H1 (cell line): ENCODE measurements at regions not wholly inside any gene's neighbourhood (a gene's known extent, or its start where the extent isn't known, plus 50 kb on each side); places are given as distances from the start of the nearest gene placed in this dataset.

Source experiments
- BRCA1 ChIP-seq: IDR thresholded peaks from 2 replicates; pipeline ENCODE4 v1.6.1; 2012; ENCODE audit warnings: low read depth, low read length, improper control_type of control experiment
- CHD2 ChIP-seq: IDR thresholded peaks from 2 replicates; pipeline ENCODE4 v1.6.1; 2012; ENCODE audit warnings: low read length, improper control_type of control experiment
- CREB1 ChIP-seq: IDR thresholded peaks from 2 replicates; pipeline ENCODE4 v1.6.1; 2012; ENCODE audit warnings: inconsistent platforms
- EP300 ChIP-seq, 2 experiments: IDR thresholded peaks; 1 replicate in 1 of 2; 2 replicates in 1 of 2; pipeline ENCODE4 v1.6.1; 2011 to 2012; ENCODE audit warnings: low read depth in 2 of 2, low read length in 2 of 2, mild to moderate bottlenecking in 2 of 2, borderline replicate concordance in 1 of 2, inconsistent platforms in 1 of 2, moderate library complexity in 1 of 2
- EZH2 ChIP-seq: fragments of 200-600 bp; sonication (generic); IDR thresholded peaks from 2 replicates; pipeline ENCODE4 v1.7.1; 2012; ENCODE audit warnings: low read depth, mild to moderate bottlenecking, moderate library complexity, low read length, inconsistent platforms; ENCODE audit not compliant: severe bottlenecking
- FOSL1 ChIP-seq: IDR thresholded peaks from 2 replicates; pipeline ENCODE4 v1.6.1; 2011; ENCODE audit warnings: mild to moderate bottlenecking, low read depth, low read length, moderate library complexity; ENCODE audit not compliant: insufficient read depth
- POLR2A ChIP-seq, 2 experiments: IDR thresholded peaks; 1 replicate in 1 of 2; 2 replicates in 1 of 2; pipeline ENCODE4 v1.6.1; 2011; ENCODE audit warnings: low read depth in 2 of 2, low read length in 2 of 2, mild to moderate bottlenecking in 2 of 2; ENCODE audit errors: control extremely low read depth in 1 of 2
- RXRA ChIP-seq: IDR thresholded peaks from 2 replicates; pipeline ENCODE4 v1.6.1; 2011; ENCODE audit warnings: low read depth, mild to moderate bottlenecking, low read length, moderate library complexity; ENCODE audit not compliant: insufficient read depth
- SP2 ChIP-seq: IDR thresholded peaks from 2 replicates; pipeline ENCODE4 v1.6.1; 2012; ENCODE audit warnings: mild to moderate bottlenecking, low read length, inconsistent platforms
- SRF ChIP-seq: IDR thresholded peaks from 2 replicates; pipeline ENCODE4 v1.6.1; 2011; ENCODE audit warnings: mild to moderate bottlenecking, low read depth, low read length, moderate library complexity
- TAF1 ChIP-seq: IDR thresholded peaks from 2 replicates; pipeline ENCODE4 v1.6.1; 2011; ENCODE audit warnings: mild to moderate bottlenecking, low read depth, low read length
- TF ChIP-seq, protein P1 (sequence below), 3 experiments: IDR thresholded peaks; 1 replicate in 2 of 3; 2 replicates in 1 of 3; pipeline versions ENCODE4 v1.5.1 to v1.6.1; 2011; ENCODE audit warnings: low read length in 3 of 3, mild to moderate bottlenecking in 3 of 3, inconsistent platforms in 2 of 3, low read depth in 1 of 3, moderate library complexity in 1 of 3; ENCODE audit not compliant: insufficient read depth in 1 of 3; ENCODE audit errors: control extremely low read depth in 1 of 3
- TF ChIP-seq, protein P2 (sequence below): IDR thresholded peaks from 2 replicates; pipeline ENCODE4 v1.6.1; 2012; ENCODE audit warnings: low read length, inconsistent platforms
- TF ChIP-seq, protein P3 (sequence below): IDR thresholded peaks from 2 replicates; pipeline ENCODE4 v1.6.1; 2012; ENCODE audit warnings: inconsistent platforms

DNA sequence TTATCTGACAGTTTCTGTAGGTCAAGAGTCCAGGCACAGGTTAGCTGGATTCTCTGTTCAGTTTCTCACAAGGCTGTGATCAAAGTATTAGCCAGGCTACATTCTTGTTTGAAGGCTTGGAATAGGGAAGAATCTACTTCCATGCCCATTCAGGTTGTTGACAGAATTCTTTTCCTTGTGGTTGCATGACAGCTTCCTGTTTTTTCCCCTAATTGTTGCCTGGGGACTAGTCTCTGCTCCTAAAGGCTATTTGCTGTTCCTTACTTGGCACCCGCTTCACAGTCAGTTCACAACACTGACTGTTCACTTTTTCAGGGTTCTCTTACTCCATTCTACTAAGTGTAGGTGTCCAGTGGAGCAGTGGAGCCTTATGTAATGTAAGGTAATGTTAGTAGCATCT lies 115.4 kb upstream of the GBE1 start:
- TF ChIP-seq POLR2A (IDR thresholded peaks at IDR 0.05; ENCODE audit: control extremely low read depth in 1 of 2, low read depth in 2 of 2, low read length in 2 of 2) (no peak), EZH2 (no peak), SRF (no peak), SP2 (no peak), EP300 (IDR thresholded peaks at IDR 0.05; ENCODE audit: borderline replicate concordance in 1 of 2, low read depth in 2 of 2, low read length in 2 of 2) (no peak), RXRA (no peak), BRCA1 (no peak), FOSL1 (no peak), CREB1 (no peak), TAF1 (no peak), CHD2 (no peak)
- TF ChIP-seq, protein P1, sequence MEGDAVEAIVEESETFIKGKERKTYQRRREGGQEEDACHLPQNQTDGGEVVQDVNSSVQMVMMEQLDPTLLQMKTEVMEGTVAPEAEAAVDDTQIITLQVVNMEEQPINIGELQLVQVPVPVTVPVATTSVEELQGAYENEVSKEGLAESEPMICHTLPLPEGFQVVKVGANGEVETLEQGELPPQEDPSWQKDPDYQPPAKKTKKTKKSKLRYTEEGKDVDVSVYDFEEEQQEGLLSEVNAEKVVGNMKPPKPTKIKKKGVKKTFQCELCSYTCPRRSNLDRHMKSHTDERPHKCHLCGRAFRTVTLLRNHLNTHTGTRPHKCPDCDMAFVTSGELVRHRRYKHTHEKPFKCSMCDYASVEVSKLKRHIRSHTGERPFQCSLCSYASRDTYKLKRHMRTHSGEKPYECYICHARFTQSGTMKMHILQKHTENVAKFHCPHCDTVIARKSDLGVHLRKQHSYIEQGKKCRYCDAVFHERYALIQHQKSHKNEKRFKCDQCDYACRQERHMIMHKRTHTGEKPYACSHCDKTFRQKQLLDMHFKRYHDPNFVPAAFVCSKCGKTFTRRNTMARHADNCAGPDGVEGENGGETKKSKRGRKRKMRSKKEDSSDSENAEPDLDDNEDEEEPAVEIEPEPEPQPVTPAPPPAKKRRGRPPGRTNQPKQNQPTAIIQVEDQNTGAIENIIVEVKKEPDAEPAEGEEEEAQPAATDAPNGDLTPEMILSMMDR (IDR thresholded peaks at IDR 0.05; ENCODE audit: control extremely low read depth in 1 of 3, insufficient read depth in 1 of 3, low read depth in 1 of 3, low read length in 3 of 3), result no peak
- TF ChIP-seq, protein P2, sequence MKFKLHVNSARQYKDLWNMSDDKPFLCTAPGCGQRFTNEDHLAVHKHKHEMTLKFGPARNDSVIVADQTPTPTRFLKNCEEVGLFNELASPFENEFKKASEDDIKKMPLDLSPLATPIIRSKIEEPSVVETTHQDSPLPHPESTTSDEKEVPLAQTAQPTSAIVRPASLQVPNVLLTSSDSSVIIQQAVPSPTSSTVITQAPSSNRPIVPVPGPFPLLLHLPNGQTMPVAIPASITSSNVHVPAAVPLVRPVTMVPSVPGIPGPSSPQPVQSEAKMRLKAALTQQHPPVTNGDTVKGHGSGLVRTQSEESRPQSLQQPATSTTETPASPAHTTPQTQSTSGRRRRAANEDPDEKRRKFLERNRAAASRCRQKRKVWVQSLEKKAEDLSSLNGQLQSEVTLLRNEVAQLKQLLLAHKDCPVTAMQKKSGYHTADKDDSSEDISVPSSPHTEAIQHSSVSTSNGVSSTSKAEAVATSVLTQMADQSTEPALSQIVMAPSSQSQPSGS, result no peak
- TF ChIP-seq, protein P3, sequence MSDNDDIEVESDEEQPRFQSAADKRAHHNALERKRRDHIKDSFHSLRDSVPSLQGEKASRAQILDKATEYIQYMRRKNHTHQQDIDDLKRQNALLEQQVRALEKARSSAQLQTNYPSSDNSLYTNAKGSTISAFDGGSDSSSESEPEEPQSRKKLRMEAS, result no peak
